Fibroblast of the aortic adventitia (primary cell): ENCODE measurements at regions not wholly inside any gene's neighbourhood (a gene's known extent, or its start where the extent isn't known, plus 50 kb on each side); places are given as distances from the start of the nearest gene placed in this dataset.

Experiments
- DNase-seq: peaks from one replicate; pipeline ENCODE4 v3.0.0-alpha.2; 2010; ENCODE audit warnings: low read depth
- H3K4me3 ChIP-seq: 2 replicates; pipeline ENCODE4 v1.5.1; 2011; ENCODE audit warnings: low read depth, mild to moderate bottlenecking, control low read depth, low read length, moderate library complexity
- TF ChIP-seq, protein P1 (sequence below): IDR thresholded peaks from 2 replicates; pipeline ENCODE4 v1.5.1; 2011; ENCODE audit warnings: mild to moderate bottlenecking, low read length, control low read depth, inconsistent platforms; ENCODE audit not compliant: insufficient read depth

GRCh38 chr2:167803449-167803988 lies 443.9 kb downstream of the STK39 start:
- no peak for DNase-seq
- H3K4me3 ChIP-seq: no peak overlapping the region
- TF ChIP-seq, protein P1, sequence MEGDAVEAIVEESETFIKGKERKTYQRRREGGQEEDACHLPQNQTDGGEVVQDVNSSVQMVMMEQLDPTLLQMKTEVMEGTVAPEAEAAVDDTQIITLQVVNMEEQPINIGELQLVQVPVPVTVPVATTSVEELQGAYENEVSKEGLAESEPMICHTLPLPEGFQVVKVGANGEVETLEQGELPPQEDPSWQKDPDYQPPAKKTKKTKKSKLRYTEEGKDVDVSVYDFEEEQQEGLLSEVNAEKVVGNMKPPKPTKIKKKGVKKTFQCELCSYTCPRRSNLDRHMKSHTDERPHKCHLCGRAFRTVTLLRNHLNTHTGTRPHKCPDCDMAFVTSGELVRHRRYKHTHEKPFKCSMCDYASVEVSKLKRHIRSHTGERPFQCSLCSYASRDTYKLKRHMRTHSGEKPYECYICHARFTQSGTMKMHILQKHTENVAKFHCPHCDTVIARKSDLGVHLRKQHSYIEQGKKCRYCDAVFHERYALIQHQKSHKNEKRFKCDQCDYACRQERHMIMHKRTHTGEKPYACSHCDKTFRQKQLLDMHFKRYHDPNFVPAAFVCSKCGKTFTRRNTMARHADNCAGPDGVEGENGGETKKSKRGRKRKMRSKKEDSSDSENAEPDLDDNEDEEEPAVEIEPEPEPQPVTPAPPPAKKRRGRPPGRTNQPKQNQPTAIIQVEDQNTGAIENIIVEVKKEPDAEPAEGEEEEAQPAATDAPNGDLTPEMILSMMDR: no peak

DNA sequence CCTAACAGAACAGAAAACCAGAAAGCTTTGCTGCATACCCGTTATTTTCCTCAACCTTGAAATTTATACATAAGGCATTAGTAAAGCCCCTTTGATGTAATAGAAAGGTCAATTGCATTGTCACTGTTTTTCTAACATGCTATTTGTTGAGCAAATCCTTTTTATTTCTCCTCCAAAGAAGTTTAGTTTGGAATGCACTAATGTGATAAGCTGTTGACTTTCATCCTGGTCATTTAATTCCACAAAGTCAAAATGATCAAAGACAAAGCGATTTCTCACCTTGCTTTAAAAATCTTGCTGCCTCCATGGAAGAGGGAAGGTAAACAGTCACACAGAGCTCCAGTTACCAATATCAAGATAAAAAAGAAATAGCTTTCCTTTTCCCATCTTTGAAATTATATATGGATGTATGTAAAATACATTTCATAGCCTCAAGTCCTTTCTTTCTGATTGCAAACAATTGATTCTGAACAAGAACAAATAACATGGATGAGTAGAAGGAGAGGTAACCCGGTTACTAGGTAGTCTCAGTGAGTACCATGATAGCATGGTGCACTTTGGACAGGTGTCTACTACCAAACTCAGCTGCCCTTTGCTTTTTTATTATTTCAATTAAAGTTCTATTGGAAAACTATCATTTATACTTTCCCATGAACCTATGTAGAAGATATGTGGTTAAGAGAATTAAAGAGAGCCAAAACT lies 452.7 kb downstream of the STK39 start:
- DNase-seq: no peak
- no peak overlapping the region for H3K4me3 ChIP-seq
- TF ChIP-seq, protein P1: no peak

GRCh38 chr2:167793725-167794124 lies 453.7 kb downstream of the STK39 start:
- TF ChIP-seq, protein P1: no peak
- no peak for DNase-seq
- no peak overlapping the region for H3K4me3 ChIP-seq

GRCh38 chr2:167792126-167792525 lies 455.3 kb downstream of the STK39 start:
- TF ChIP-seq, protein P1: no peak
- H3K4me3 ChIP-seq: no peak overlapping the region
- DNase-seq: no peak

DNA sequence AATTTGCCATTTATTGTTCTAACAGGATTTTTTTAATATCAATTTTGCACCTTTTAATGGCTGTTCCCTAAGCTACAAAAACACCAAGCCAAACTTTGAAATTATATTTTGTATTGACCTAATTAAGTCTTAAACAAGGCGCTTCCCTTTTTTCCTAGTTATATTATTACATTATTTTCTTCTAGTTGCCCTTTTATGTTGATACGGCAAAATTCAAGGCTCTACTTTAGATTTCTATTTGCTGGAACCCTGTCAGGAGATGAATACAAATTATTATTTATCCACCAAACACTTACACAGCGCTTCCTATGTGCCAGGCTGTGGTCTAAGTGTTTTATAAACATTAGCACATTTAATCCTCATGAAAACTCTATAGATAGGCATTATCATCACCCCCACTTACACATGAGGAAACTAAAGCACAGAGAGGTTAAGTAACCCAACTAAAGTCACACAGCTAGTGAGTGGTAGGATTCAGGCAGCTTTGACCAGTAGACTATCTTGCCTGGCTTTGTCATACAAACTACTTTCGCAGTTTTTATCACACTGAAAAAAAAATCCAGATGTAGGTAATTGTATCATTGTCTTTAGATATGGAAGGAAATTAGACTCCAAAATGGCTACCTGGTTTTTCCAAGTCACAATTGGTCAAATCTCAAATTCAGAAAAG lies 456.5 kb downstream of the STK39 start:
- TF ChIP-seq, protein P1: no peak
- H3K4me3 ChIP-seq: no peak overlapping the region
- DNase-seq: no peak

DNA sequence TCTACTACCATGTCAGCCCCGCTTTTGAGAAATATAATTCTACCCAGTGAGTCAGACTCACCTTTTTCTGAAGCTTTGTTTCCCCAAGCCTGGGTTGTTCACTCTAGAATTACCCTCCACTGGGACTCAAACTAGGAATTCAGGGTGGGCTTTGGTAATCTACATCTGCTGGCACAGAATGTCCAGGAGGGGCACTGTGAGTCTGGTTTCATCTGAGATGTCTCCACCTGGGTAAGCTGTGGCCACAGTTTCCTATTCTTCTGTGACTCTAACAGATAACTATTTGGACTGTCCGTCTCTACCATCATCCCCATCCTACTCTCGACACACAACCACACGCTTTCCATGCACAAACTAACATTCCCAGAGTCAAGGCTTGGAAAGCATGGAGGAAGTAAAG lies 457.2 kb downstream of the STK39 start:
- no peak overlapping the region for H3K4me3 ChIP-seq
- no peak for DNase-seq
- TF ChIP-seq, protein P1: no peak
